T-helper 1 cell (primary cell): ENCODE measurements at regions not wholly inside any gene's neighbourhood (a gene's known extent, or its start where the extent isn't known, plus 50 kb on each side); places are given as distances from the start of the nearest gene placed in this dataset.

ENCODE experiments used
- DNase-seq, 5 donors: peaks; one replicate each; pipeline ENCODE4 v3.0.0-alpha.2; 2012 to 2020

DNA sequence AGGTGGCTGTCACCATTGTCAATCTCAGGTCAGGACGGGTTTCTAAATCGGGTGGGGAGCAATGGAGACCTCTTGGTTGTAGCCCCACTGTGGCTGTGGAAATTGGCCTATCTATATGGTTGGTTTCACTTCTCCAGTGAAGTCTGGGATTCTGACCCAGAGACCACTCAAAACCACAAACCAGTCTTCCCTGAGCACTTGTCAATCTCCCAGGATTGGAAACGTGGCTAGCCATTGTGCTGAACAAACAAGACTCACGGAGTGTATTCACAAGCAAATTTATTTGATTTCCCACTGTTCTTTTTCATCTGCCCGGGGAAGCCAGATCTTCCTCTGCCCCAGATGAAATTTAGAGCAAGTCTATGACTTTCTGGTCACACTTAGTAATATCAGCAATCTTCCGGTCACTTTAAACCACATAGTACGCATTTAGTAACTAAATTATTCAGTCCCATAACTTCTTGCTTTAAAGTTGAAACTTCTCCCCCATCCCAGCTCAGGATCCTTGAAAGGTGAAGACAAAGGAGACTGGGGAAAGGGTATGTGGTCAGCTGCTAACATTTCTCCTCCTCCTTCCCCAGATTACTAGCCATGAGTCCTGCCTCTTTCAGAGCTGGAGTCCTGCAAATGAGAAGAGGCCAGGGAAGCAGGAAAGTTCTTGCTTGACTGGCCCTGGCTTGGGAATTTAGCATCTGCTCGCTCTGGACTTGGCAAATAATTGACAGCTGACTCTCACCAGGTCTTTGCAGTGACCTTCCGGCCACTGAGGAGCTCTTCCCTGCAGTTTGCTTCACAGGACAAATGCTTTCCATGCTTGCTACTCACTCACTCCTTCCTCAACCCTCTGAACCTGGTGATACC is 123.2 kb upstream of the MAX start:
- no peak for DNase-seq

DNA sequence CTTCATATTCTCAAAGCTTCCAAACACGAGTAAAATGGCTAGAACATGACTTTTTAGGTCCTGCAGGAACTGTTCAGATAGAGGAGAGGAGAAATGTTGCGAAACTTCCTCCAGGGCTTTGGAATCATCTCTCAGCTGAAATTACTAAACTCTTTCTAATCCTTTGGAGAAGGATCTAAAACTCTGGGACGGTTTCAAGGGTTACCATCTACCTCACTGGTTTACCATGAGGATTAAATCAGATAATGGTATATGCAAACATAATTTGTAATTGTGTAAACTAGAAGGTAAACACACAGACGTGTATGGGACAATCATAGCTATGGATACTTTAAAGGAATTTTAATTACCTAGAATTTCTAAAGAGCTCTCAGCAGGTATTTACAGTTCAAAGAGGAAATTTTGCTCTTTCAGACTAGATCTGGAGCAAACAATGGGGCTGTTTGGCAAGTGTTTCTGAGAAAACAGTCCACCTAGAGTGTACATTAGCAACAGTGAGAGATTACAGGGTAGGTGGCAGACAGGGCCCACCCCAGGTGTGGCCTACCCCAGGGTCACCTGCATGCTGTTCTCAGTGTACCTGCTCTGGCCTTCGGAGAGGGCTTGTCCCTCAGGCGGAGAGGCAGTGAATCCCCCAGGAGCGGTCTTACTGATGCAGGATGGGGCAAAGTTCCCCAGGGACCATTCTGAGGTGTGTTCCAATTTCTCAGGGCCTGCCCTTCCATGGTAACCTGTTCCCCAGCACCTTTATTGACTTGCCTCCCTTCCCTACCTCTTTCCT is 124.7 kb upstream of the MAX start:
- no peak for DNase-seq

DNA sequence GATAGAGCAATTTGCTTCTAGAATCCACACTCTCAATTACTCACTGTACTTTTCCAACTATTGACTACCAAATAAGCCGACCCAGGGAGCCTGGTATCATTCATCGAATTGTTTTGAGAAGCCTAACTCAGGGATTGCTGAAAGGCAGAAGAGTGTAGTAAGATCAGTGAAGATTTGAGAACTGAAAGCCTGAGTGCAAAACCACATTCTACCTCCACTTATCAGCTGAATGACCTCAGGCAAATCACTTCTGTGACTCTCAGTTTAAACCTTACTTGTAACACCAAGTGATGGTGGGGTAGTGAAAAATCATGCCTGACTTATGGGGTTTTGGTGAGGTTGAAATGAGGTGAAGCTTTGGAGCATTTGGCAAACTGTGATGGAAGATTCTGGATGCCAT is 126.1 kb upstream of the MAX start:
- no peak for DNase-seq

DNA sequence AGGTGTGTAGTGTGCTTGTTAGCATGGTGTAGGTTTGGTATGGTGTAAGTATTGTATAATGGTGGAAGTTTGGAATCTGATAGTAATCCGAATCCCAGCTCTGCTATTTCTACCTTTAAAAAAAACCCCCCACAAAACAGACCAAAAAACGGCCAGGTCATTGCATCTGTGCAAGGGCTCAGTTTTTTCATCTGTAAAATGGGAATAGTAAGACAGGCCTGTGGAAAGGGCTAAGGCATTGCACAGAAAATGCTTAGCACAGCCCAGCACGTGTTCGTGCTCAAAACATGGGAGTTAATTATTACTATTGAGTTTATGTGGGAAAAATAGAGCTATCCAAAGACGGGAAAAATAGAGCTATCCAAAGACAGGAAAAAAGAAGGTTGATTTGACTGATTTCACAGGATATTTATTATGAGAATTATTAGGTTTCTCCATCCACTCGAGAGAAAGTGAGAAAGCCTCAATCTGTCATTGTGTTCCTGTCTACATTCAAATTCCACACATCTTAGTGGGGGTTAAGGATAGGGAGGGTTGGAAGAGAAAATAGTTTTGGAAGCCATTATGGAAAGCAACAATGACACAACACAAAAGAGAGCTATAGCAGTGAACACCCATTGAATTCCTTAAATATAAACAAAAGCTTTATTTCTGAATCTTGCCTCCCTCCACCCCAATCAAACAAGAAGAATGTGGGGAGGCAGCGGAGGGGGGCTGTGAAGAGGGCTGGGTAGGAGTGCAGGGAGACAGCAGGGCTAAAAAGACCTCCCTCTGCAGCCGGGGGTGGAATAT is 126.8 kb upstream of the MAX start:
- no peak for DNase-seq

DNA sequence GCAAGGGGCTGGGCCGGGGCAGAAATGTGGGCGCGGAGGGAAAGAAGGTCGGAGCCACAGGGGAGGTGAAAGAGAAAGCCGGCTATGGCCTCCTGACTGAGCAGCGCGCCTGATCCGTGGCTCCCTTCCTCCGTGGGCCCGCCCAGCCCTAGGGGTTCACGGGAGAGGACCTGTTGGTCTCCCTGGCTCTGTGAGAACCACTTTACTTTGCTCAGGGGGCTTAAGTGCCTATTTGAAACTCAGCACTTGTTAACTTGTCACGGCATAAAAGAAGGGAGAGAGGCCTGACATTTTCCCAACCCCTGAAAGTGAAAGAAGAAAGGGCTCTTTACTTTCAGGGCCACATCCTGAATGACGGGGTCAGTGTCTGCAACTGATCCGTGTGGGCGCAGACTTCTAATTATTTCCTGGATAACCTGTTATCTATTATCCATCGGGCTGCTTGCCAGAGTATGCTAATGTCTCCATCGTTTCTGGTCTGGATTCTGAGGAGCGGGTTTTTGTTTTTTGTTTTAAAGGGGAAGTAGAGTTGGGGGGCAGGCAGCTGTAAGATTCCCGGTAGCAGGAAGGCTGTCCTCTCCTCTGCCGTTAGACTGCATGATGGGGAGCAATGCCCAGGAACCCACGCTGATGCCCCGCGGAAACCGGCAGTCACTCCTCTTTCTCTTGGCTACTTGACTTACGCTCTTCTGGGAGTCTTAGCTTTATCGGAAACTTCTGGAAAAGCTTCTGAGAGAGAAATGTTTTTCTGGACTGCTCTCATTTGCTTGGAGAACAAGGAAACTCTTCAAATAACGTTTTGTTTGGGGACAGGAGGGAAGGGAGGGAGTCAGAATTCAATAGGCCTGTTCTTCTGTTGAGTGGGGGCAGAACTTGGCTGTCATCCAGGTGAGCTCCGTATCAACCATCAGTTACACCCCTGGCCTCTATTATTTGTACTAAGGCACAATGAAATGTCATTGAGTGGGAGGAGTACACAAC is 127.7 kb upstream of the MAX start:
- DNase-seq = peak in 2 of 5 donors; percentile 18 to 40

DNA sequence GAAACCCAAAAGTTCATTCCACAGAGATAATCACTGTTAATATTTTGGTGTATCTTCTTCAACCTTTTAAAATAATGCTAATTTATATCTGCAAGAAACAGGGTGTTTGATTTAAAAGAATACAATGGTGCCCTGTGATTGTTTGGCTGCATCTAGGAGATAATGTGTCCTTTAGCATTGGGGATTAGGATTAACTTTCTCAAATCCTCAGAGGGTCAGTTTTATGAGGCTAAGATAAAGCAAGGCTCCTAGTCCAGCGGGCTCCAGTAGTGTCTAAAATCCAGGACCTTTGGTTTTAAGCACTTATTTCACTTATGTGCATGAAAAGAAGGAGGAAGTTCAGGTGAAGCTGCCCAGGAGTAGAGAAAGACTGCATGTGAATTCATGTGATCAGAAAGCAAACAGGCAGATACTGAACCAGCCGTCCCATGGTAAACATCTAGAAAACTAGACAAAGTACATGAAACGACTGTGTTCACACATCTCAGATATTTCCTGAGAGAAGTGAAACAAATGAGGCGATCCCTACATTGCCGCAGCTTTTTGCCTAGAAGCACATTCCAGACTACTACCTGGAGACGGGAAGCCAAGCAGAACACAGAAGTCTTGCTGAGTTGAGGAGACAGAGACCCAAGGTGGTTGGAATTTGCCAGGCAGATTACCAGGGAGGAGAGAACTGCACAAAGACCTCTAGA is 129.1 kb upstream of the MAX start:
- DNase-seq = no peak

DNA sequence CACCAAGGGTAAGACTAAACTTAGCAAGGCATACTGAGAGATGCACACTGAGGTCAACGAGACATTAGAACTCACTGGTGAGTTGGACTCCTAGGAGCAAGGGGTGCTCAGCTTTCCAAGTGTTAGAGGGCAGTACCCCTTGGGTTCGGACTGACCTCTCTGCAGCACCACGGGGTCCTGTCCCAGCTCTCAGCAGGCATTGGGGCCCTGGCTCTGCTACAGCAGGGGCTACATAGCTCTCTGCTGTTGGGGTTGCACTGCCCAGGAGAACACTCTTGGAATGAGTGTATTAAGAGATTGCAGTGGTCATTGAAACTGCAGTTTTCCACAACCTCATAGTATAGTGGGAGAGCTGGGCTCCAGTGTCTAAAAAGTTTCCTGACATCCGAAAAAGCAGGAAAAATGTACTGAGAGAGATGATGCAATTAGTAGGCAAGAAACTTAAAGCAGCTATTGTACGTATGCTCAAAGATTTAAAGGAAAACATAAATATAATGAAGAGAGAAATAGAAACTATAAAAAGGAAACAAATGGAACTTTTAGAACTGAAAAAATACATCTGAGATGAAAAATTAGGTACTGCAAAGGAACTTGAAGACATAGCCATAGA is 132.5 kb upstream of the MAX start:
- no peak for DNase-seq

DNA sequence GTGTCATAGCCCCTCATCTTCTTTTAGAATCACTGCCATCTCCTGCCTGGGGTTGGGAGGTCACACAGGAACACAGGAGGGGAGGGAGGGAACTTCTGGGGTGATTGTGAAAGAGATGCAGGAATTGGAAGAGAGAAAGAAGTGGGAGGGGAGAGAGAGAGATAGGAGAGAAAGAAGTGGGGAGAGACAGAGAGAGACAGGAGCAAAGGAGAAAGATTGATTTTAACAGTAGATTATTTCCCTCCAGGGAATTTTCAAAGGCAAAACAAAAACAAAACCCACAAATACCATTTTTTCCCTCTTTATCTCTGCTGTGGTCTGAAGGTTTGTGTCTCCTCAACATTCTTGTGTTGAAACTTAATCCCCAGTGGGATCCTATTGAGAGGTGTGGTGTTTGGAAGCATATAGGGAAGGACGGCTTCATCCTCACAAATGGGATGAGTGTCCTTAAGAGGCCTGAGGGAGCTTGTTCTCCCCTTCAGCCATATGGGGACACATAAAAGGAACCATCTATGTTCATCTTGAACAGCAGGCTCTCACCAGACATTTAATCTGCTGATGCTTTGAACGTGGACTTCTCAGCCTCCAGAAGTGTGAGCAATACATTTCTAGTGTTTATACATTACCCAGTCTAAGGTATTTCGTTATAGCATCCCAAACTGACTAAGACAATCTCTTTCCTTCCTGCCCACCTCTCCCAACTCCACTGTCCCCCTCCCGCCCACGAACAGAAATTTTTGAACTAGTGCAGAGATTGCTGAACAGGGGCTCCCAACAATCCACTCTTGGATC is 134.9 kb upstream of the MAX start:
- DNase-seq = no peak

DNA sequence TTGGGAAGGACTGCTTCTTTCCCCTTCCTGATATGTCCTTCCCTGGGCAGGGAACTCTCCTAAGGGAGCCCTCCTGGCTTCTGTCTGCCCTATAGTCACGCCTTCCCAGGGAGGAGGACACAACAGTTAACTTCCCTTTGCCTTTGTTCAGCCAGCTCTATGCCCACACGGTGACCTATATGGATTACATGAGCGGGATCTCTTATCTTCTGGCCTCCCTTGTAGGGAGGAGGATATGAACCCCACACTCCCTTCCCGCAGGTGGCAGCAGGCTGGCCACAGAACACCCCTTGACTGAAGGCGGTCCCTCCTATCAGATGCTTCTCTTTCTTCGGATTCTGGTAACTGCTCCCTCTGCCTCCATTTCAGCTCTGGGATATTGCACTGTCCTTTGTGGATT is 135.6 kb upstream of the MAX start:
- no peak for DNase-seq

DNA sequence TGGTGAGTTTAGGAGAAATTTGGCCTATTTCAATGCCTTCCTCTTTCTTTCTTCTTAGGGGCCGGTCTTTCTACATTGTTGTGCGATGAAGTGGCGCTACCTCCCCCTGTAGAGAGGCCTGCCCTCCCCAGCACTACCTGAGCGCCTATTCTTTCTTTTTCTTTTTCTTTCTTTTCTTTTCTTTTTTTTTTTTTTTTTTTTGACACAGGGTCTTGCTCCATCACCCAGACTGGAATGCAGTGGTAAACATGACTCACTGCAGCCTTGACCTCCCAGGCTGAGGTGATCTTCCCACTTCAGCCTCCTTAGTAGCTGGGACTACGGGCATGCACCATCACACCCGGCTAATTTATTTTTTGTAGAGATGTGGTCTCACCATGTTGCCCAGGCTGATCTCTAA is 136.1 kb upstream of the MAX start:
- DNase-seq = no peak

DNA sequence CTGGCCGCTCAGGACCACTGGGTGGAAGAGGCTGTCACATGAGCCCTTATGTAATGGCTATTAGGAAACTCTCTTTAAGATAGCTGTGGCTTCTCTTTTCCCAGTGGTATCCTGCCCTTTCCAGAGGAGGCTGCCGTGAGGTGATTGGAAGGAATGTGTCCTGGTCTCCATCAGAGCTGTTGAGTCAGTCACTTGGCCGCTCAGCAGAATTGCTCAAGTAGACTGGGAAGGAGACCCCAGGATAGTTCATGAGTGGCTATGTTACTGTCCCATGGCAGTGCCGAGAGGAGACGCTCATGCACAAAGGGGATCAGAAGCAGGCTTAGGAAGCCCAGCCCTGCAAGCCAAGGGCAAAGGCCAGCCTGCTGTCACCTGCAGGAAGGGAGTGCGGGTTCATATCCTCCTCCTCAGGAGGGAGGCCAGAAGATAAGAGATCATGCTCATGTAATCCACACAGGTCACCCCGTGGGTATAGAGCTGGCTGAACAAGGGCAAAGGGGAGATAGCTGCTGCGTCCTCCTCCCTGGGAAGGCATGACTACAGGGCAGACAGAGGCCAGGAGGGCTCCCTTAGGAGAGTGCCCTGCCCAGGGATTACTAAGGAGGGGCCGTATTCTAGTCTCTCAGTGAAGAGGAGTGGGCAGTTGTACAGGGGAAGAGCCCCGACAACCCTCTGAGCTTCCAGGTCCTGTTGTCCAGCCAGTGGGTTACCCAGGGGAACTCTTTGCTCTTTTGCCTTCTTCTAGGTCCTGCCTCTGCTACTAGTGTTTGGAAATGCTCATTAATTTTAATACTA is 137.0 kb upstream of the MAX start:
- DNase-seq = no peak

DNA sequence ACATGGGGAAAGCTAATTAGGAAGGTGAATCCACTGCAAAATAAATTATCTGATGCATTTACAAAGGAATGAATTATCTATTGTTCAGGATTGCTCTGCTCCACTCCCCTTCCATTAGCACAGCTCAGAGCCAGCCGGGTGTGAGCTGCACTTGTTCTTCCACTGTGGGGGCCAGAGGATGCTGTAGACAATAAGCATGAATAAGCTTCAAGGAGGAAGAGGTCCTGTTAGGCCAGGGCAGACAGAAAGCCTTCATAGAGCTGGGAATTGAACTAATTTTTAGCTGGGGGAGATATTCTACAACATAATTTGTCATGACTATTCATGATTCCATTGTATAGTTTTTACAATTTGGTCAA is 137.6 kb upstream of the MAX start:
- DNase-seq = no peak

DNA sequence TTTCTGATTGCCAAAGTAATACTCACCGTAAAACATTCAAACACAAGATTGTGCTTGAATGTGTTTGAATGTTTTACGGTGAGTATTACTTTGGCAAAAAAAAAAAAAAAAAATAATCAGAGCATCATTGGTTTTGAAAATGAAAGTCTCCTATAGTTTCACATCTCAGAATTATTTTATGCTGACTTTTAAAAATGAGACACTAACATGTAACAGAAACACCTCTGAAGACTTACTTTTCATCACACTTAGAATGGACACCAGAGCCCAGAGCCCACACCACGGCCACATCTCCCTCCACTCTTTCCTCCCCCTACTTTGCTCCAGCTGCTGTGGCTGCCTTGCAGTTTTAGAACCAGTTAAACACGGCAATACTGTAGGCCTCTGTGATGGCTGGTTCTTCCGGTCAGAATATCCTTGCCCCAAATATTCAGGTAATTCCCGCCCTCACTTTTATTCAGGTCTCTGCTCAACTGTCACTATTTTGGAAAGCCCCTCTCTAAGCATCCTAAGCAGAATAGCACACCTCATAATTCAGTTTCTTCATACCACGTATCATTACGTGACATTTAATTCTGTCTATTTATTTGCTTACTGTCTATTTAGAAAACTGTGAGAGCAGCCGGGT is 138.9 kb upstream of the MAX start:
- DNase-seq = no peak

DNA sequence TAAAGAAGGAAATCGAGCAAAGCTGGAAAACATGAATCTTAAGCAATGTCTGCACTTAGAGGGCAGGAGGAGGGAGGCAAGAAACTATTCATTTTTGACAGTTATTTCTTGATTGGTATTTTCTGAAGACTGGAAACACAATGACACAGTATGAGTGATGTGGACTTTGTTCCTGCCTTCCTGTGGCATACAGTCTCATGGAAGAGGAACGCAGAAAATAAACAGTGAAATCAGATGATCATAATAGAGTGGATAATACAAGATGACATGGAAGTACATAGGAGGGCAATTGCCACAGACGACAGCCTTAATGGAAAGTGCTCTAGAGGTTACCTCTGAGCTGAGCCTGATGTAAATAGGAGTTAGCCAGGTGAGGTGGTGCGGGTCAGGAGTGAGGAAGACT is 140.4 kb upstream of the MAX start:
- no peak for DNase-seq

DNA sequence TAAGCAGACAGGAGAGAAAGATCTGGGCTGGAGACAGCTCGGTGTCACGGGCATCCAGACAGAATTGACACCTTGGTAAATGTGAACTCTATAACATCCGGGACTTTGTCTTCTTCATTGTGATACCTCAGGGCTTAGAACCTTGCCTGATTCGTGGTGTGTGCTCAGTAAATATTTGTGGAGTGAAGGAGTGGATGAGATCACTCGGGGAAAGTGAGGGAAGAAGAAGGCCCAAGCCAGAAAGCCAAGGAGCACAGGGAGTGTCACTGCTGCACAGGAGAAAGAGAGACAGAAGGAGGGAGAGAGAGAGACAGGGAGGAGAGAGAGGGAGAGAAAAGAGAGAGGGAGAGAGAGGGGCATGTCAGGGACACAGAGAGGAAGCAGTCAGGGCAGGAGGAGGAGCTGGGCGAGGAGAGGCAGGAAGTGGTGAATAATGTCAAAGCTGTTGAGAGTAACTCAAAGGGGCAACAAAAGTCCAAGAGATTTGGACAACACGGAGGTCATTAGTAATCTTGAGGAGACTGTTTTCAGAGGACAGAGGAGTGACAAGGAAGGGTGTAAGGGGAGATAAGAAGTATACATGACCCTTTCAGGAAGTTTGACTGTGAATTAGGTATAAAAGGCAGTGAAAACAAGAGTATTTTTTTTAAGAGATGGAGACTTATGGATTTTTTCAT is 141.6 kb upstream of the MAX start:
- peak in 1 of 5 donors; percentile 64 for DNase-seq

DNA sequence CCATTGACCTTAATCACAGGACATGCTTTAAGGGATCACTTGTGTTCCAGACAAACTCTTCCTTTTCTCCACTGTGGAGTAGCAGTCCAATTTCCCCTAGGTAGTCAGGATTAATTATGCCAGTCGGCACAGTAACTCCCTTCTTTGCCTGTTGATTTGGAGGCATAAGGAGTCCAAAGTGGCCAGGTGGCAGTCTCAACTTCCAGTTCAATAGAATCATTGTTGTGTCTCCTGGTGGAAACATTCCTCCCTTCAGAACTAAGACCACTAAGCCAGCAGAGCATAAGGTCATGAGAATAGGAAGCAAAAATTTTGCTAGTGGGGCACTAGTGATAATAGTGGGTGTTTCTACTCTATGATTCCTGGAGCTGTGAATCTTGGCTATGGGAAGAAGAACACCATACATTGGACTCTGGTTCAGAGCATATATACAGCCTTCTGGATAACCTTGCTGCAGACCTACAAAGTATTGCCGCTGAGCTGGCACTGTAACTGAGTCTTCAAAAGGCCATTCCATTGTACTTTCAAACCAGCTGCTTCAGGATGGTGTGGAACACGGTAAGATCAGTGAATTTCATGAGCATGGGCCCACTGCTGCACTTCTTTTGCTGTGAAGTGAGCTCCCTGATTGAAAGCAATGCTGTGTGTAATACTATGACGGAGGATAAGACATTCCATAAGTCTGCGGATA is 147.3 kb upstream of the MAX start:
- no peak for DNase-seq

DNA sequence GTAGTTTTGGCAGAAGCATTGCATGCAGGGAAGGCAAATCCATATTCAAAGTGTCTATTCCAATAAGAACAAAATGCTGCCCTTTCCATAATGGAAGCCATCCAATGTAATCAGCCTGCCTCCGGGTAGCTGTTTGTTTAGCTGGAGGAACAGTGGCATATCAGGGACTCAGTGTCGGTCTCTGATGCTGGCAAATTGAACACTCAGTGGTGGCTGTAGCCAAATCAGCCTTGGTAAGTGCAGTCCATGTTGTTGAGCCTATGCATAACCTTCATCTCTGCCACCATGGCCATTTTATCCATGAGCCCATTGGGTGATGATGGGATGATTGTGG is 147.8 kb upstream of the MAX start:
- no peak for DNase-seq

DNA sequence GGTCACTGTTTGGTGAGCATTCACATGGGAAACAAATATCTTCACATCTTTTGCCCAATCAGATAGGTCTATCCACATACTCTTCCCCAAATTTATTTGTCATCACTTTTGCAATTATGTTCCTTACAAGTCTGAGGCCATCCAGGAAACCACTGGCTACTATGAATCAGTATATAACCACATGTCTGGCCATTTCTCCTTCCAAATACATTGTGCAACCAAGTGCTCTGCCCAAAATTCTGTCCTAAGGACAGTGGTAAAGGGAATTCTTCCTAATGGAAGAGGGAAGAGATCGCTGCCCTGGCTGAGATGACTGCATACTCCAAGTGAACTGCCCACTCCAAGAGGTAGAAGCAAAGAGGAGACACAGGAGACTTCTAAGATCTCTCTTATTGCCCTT is 148.9 kb upstream of the MAX start:
- DNase-seq = no peak
